ENCODE measurements at regions not wholly inside any gene's neighbourhood (a gene's known extent, or its start where the extent isn't known, plus 50 kb on each side); places are given as distances from the start of the nearest gene placed in this dataset.

GRCh38 chr1:157236072-157236471, 97.9 kb upstream of the ETV3 start:
- ATAC-seq, result no peak
- TF ChIP-seq ZFP30 (CRISPR knock-in tag; IDR thresholded peaks at IDR 0.05) (no peak), TSHZ2 (CRISPR knock-in tag; IDR thresholded peaks at IDR 0.05) (no peak)

GRCh38 chr1:157235307-157235706, 97.1 kb upstream of the ETV3 start:
- no peak for TF ChIP-seq RARB (CRISPR knock-in tag; IDR thresholded peaks at IDR 0.05)
- TF ChIP-seq PATZ1 (CRISPR knock-in tag; IDR thresholded peaks at IDR 0.05; ENCODE audit: borderline replicate concordance), result no peak
- no peak for ATAC-seq

GRCh38 chr1:157234705-157235273, 96.6 kb upstream of the ETV3 start:
- TF ChIP-seq CSDC2 (CRISPR knock-in tag; IDR thresholded peaks at IDR 0.05), result no peak
- no peak for TF ChIP-seq RARB (CRISPR knock-in tag; IDR thresholded peaks at IDR 0.05)
- no peak for TF ChIP-seq ARNTL (CRISPR knock-in tag; IDR thresholded peaks at IDR 0.05; ENCODE audit: borderline replicate concordance, low read depth)
- no peak for TF ChIP-seq OSR1 (CRISPR knock-in tag; IDR thresholded peaks at IDR 0.05)
- TF ChIP-seq ZNF70 (CRISPR knock-in tag; IDR thresholded peaks at IDR 0.05), result no peak
- no peak for TF ChIP-seq TCF4 (CRISPR knock-in tag; IDR thresholded peaks at IDR 0.05; ENCODE audit: borderline replicate concordance)
- no peak for TF ChIP-seq SNAI2 (CRISPR knock-in tag; IDR thresholded peaks at IDR 0.05)
- no peak for TF ChIP-seq CSRNP3 (CRISPR knock-in tag; IDR thresholded peaks at IDR 0.05)
- no peak for TF ChIP-seq POU6F1 (CRISPR knock-in tag; IDR thresholded peaks at IDR 0.05; ENCODE audit: borderline replicate concordance, low read depth)
- no peak for TF ChIP-seq BACH2 (CRISPR knock-in tag; IDR thresholded peaks at IDR 0.05; ENCODE audit: borderline replicate concordance)
- TF ChIP-seq ISL1 (CRISPR knock-in tag; IDR thresholded peaks at IDR 0.05), result no peak
- TF ChIP-seq PATZ1 (CRISPR knock-in tag; IDR thresholded peaks at IDR 0.05; ENCODE audit: borderline replicate concordance), result no peak
- TF ChIP-seq TOX (CRISPR knock-in tag; IDR thresholded peaks at IDR 0.05; ENCODE audit: borderline replicate concordance), result no peak
- no peak for TF ChIP-seq ZNF565 (CRISPR knock-in tag; conservative IDR thresholded peaks at IDR 0.05; ENCODE audit: low read depth)
- TF ChIP-seq PPARA (CRISPR knock-in tag; IDR thresholded peaks at IDR 0.05; ENCODE audit: borderline replicate concordance), result no peak
- no peak for TF ChIP-seq ESRRG (CRISPR knock-in tag; IDR thresholded peaks at IDR 0.05)
- TF ChIP-seq TSHZ2 (CRISPR knock-in tag; IDR thresholded peaks at IDR 0.05), result no peak
- TF ChIP-seq ZFP3 (CRISPR knock-in tag; IDR thresholded peaks at IDR 0.05), result no peak
- TF ChIP-seq ZC3H10 (CRISPR knock-in tag; IDR thresholded peaks at IDR 0.05), result no peak
- no peak for ATAC-seq

Measured in SK-N-SH treated with all-trans-retinoic acid at 6 μM for 48 hours (cell line).